ENCODE measurements at regions not wholly inside any gene's neighbourhood (a gene's known extent, or its start where the extent isn't known, plus 50 kb on each side); places are given as distances from the start of the nearest gene placed in this dataset.
"Not testable (repeated sequence)": the region's sequence is repeated elsewhere in the genome, so short reads cannot be mapped to it uniquely, and the experiment has no call there.

GRCh38 chr1:191074881-191075280 is 597.2 kb upstream of the BRINP3 start:
- H3K4me1 ChIP-seq (ENCODE audit: insufficient read depth, low read length) = no peaks in the 10 kb centered on the region
- no peaks in the 10 kb centered on the region for H3K27me3 ChIP-seq (ENCODE audit: insufficient read depth, low read length)
- no peaks in the 10 kb centered on the region for H3K36me3 ChIP-seq (ENCODE audit: insufficient read depth, low read length)
- H3K4me3 ChIP-seq (ENCODE audit: low read length) = no peak overlapping the region
- no peaks in the 10 kb centered on the region for H3K9me3 ChIP-seq (ENCODE audit: insufficient read depth, low read depth, low read length)
- no peak overlapping the region for H3K9ac ChIP-seq (ENCODE audit: low read depth, low read length)
- no peak overlapping the region for H3K27ac ChIP-seq (ENCODE audit: low read depth, low read length)

GRCh38 chr1:191083090-191083489 is 605.4 kb upstream of the BRINP3 start:
- not testable (repeated sequence) for H3K27ac ChIP-seq (ENCODE audit: low read depth, low read length); H3K27me3 ChIP-seq (ENCODE audit: insufficient read depth, low read length); H3K4me1 ChIP-seq (ENCODE audit: insufficient read depth, low read length); H3K9me3 ChIP-seq (ENCODE audit: insufficient read depth, low read depth, low read length); H3K36me3 ChIP-seq (ENCODE audit: insufficient read depth, low read length); H3K9ac ChIP-seq (ENCODE audit: low read depth, low read length); H3K4me3 ChIP-seq (ENCODE audit: low read length)
- 94% methylated on average over 2 of the region's 2 CpGs for WGBS

GRCh38 chr1:191085121-191085520 is 607.5 kb upstream of the BRINP3 start:
- Histone ChIP-seq H3K4me1 (ENCODE audit: insufficient read depth, low read length) (no peaks in the 10 kb centered on the region), H3K9me3 (ENCODE audit: insufficient read depth, low read depth, low read length) (no peaks in the 10 kb centered on the region), H3K4me3 (ENCODE audit: low read length) (no peak overlapping the region), H3K9ac (ENCODE audit: low read depth, low read length) (no peak overlapping the region), H3K27ac (ENCODE audit: low read depth, low read length) (no peak overlapping the region), H3K36me3 (ENCODE audit: insufficient read depth, low read length) (no peaks in the 10 kb centered on the region), H3K27me3 (ENCODE audit: insufficient read depth, low read length) (no peaks in the 10 kb centered on the region)

- Histone ChIP-seq H3K36me3 (ENCODE audit: insufficient read depth, low read length) (no peaks in the 10 kb centered on the region), H3K9ac (ENCODE audit: low read depth, low read length) (no peak overlapping the region), H3K4me3 (ENCODE audit: low read length) (no peak overlapping the region), H3K4me1 (ENCODE audit: insufficient read depth, low read length) (no peaks in the 10 kb centered on the region), H3K27ac (ENCODE audit: low read depth, low read length) (no peak overlapping the region), H3K27me3 (ENCODE audit: insufficient read depth, low read length) (no peaks in the 10 kb centered on the region), H3K9me3 (ENCODE audit: insufficient read depth, low read depth, low read length) (no peaks in the 10 kb centered on the region)
- 100% methylated on average over 1 of the region's 2 CpGs for WGBS
Measured at GRCh38 chr1:191086910-191087309, 609.2 kb upstream of the BRINP3 start.

- Histone ChIP-seq H3K27ac (ENCODE audit: low read depth, low read length) (no peak overlapping the region), H3K27me3 (ENCODE audit: insufficient read depth, low read length) (no peaks in the 10 kb centered on the region), H3K4me3 (ENCODE audit: low read length) (no peak overlapping the region), H3K9ac (ENCODE audit: low read depth, low read length) (no peak overlapping the region), H3K4me1 (ENCODE audit: insufficient read depth, low read length) (peaks cover 6% of the 10 kb centered on the region; the same call in 1 of the 2 replicates), H3K36me3 (ENCODE audit: insufficient read depth, low read length) (no peaks in the 10 kb centered on the region), H3K9me3 (ENCODE audit: insufficient read depth, low read depth, low read length) (no peaks in the 10 kb centered on the region)
- no CpG with 5 or more reads among the region's 1 CpG for WGBS
Measured at GRCh38 chr1:191096405-191096804, 618.7 kb upstream of the BRINP3 start.

GRCh38 chr1:191099696-191100095 is 622.0 kb upstream of the BRINP3 start:
- Histone ChIP-seq H3K4me3 (ENCODE audit: low read length) (no peak overlapping the region), H3K36me3 (ENCODE audit: insufficient read depth, low read length) (no peaks in the 10 kb centered on the region), H3K27me3 (ENCODE audit: insufficient read depth, low read length) (no peaks in the 10 kb centered on the region), H3K4me1 (ENCODE audit: insufficient read depth, low read length) (no peaks in the 10 kb centered on the region), H3K9me3 (ENCODE audit: insufficient read depth, low read depth, low read length) (no peaks in the 10 kb centered on the region), H3K9ac (ENCODE audit: low read depth, low read length) (no peak overlapping the region), H3K27ac (ENCODE audit: low read depth, low read length) (no peak overlapping the region)
- 88% methylated on average over 4 of the region's 4 CpGs for WGBS

- Histone ChIP-seq H3K27ac (ENCODE audit: low read depth, low read length) (no peak overlapping the region), H3K36me3 (ENCODE audit: insufficient read depth, low read length) (no peaks in the 10 kb centered on the region), H3K4me3 (ENCODE audit: low read length) (no peak overlapping the region), H3K9me3 (ENCODE audit: insufficient read depth, low read depth, low read length) (no peaks in the 10 kb centered on the region), H3K9ac (ENCODE audit: low read depth, low read length) (no peak overlapping the region), H3K27me3 (ENCODE audit: insufficient read depth, low read length) (no peaks in the 10 kb centered on the region), H3K4me1 (ENCODE audit: insufficient read depth, low read length) (no peaks in the 10 kb centered on the region)
- 100% methylated on average over 3 of the region's 3 CpGs for WGBS
Measured at GRCh38 chr1:191101960-191102359, 624.3 kb upstream of the BRINP3 start.

- H3K9ac ChIP-seq (ENCODE audit: low read depth, low read length) = no peak overlapping the region
- H3K9me3 ChIP-seq (ENCODE audit: insufficient read depth, low read depth, low read length) = no peaks in the 10 kb centered on the region
- H3K27ac ChIP-seq (ENCODE audit: low read depth, low read length) = no peak overlapping the region
- 89% methylated on average over 3 of the region's 3 CpGs for WGBS
- H3K27me3 ChIP-seq (ENCODE audit: insufficient read depth, low read length) = no peaks in the 10 kb centered on the region
- no peaks in the 10 kb centered on the region for H3K4me1 ChIP-seq (ENCODE audit: insufficient read depth, low read length)
- H3K36me3 ChIP-seq (ENCODE audit: insufficient read depth, low read length) = no peaks in the 10 kb centered on the region
- no peak overlapping the region for H3K4me3 ChIP-seq (ENCODE audit: low read length)
Measured at GRCh38 chr1:191125950-191126349, 648.3 kb upstream of the BRINP3 start.

- Histone ChIP-seq H3K36me3 (ENCODE audit: insufficient read depth, low read length) (no peaks in the 10 kb centered on the region), H3K4me1 (ENCODE audit: insufficient read depth, low read length) (no peaks in the 10 kb centered on the region), H3K9ac (ENCODE audit: low read depth, low read length) (no peak overlapping the region), H3K4me3 (ENCODE audit: low read length) (no peak overlapping the region), H3K27me3 (ENCODE audit: insufficient read depth, low read length) (no peaks in the 10 kb centered on the region), H3K27ac (ENCODE audit: low read depth, low read length) (no peak overlapping the region), H3K9me3 (ENCODE audit: insufficient read depth, low read depth, low read length) (no peaks in the 10 kb centered on the region)
- WGBS = 88% methylated on average over 7 of the region's 7 CpGs
Measured at GRCh38 chr1:191134796-191135195, 657.1 kb upstream of the BRINP3 start.

GRCh38 chr1:191140038-191140437 is 662.4 kb upstream of the BRINP3 start:
- H3K27ac ChIP-seq (ENCODE audit: low read depth, low read length) = no peak overlapping the region

GRCh38 chr1:191142748-191143147 is 665.1 kb upstream of the BRINP3 start:
- H3K9ac ChIP-seq (ENCODE audit: low read depth, low read length) = no peak overlapping the region
- no peaks in the 10 kb centered on the region for H3K4me1 ChIP-seq (ENCODE audit: insufficient read depth, low read length)
- 60% methylated on average over 3 of the region's 3 CpGs for WGBS
- H3K27me3 ChIP-seq (ENCODE audit: insufficient read depth, low read length) = no peaks in the 10 kb centered on the region
- no peak overlapping the region for H3K4me3 ChIP-seq (ENCODE audit: low read length)
- no peak overlapping the region for H3K27ac ChIP-seq (ENCODE audit: low read depth, low read length)
- H3K9me3 ChIP-seq (ENCODE audit: insufficient read depth, low read depth, low read length) = no peaks in the 10 kb centered on the region
- H3K36me3 ChIP-seq (ENCODE audit: insufficient read depth, low read length) = no peaks in the 10 kb centered on the region

More at GRCh38 chr1:191140038-191140437, 662.4 kb upstream of the BRINP3 start:
- no peaks in the 10 kb centered on the region for H3K9me3 ChIP-seq (ENCODE audit: insufficient read depth, low read depth, low read length)
- 92% methylated on average over 1 of the region's 1 CpG for WGBS
- no peaks in the 10 kb centered on the region for H3K27me3 ChIP-seq (ENCODE audit: insufficient read depth, low read length)
- H3K4me1 ChIP-seq (ENCODE audit: insufficient read depth, low read length) = no peaks in the 10 kb centered on the region
- H3K4me3 ChIP-seq (ENCODE audit: low read length) = no peak overlapping the region
- H3K36me3 ChIP-seq (ENCODE audit: insufficient read depth, low read length) = no peaks in the 10 kb centered on the region
- no peak overlapping the region for H3K9ac ChIP-seq (ENCODE audit: low read depth, low read length)

- no peaks in the 10 kb centered on the region for H3K4me1 ChIP-seq (ENCODE audit: insufficient read depth, low read length)
- 93% methylated on average over 3 of the region's 3 CpGs for WGBS
- H3K36me3 ChIP-seq (ENCODE audit: insufficient read depth, low read length) = no peaks in the 10 kb centered on the region
- H3K27ac ChIP-seq (ENCODE audit: low read depth, low read length) = no peak overlapping the region
- H3K9me3 ChIP-seq (ENCODE audit: insufficient read depth, low read depth, low read length) = no peaks in the 10 kb centered on the region
- no peak overlapping the region for H3K4me3 ChIP-seq (ENCODE audit: low read length)
- H3K27me3 ChIP-seq (ENCODE audit: insufficient read depth, low read length) = no peaks in the 10 kb centered on the region
- no peak overlapping the region for H3K9ac ChIP-seq (ENCODE audit: low read depth, low read length)
Measured at GRCh38 chr1:191145834-191146233, 668.2 kb upstream of the BRINP3 start.

All from HUES64 (cell line).